ENCODE measurements at regions not wholly inside any gene's neighbourhood (a gene's known extent, or its start where the extent isn't known, plus 50 kb on each side); places are given as distances from the start of the nearest gene placed in this dataset.
A peak's percentile ranks its signal among the peaks of the same experiment; 100 is the strongest.

GRCh38 chr2:24434541-24434940 is 56.5 kb upstream of the NCOA1 start:
- Histone ChIP-seq H2AFZ (peak overlapping the region; percentile 12), H3K79me2 (no peaks in the 10 kb centered on the region), H3K27me3 (ENCODE audit: control insufficient read depth, insufficient read depth, low read length) (no peaks in the 10 kb centered on the region), H3K4me3 (ENCODE audit: low read depth, low read length) (no peak overlapping the region), H3K4me2 (ENCODE audit: low read length) (no peak overlapping the region), H3K36me3 (ENCODE audit: control insufficient read depth, insufficient read depth, low read length) (no peaks in the 10 kb centered on the region), H3K9me3 (ENCODE audit: control insufficient read depth, low read length) (no peaks in the 10 kb centered on the region), H3K27ac (no peak overlapping the region), H3K4me1 (peaks cover 4% of the 10 kb centered on the region), H3K9ac (no peak overlapping the region)
- no peak for TF ChIP-seq CTCF (IDR thresholded peaks at IDR 0.05)

DNA sequence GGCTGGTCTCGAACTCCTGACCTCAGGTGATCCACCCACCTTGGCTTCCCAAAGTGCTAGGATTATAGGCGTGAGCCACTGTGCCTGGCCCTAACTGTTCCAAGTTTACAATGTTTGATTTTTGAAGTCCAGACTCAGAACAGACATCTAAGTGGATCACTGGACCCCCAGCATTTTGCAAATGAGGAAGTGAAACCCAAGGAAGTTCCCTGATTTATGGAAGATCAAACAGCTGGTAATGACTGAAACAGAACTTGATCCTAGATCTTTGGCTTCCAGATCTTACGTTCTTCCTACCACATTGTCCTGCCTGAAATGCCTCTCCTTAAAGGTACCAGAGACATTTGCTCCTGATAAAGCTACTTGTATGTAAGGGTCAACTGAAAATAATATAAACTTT is 58.3 kb upstream of the NCOA1 start:
- no peak overlapping the region for H2AFZ ChIP-seq
- no peak overlapping the region for H3K27ac ChIP-seq
- no peaks in the 10 kb centered on the region for H3K36me3 ChIP-seq (ENCODE audit: control insufficient read depth, insufficient read depth, low read length)
- H3K4me3 ChIP-seq (ENCODE audit: low read depth, low read length) = no peak overlapping the region
- no peak overlapping the region for H3K4me2 ChIP-seq (ENCODE audit: low read length)
- H3K9me3 ChIP-seq (ENCODE audit: control insufficient read depth, low read length) = no peaks in the 10 kb centered on the region
- H3K79me2 ChIP-seq = no peaks in the 10 kb centered on the region
- no peak overlapping the region for H3K9ac ChIP-seq
- H3K4me1 ChIP-seq = peaks cover 4% of the 10 kb centered on the region
- TF ChIP-seq CTCF (IDR thresholded peaks at IDR 0.05) = no peak
- no peaks in the 10 kb centered on the region for H3K27me3 ChIP-seq (ENCODE audit: control insufficient read depth, insufficient read depth, low read length)

DNA sequence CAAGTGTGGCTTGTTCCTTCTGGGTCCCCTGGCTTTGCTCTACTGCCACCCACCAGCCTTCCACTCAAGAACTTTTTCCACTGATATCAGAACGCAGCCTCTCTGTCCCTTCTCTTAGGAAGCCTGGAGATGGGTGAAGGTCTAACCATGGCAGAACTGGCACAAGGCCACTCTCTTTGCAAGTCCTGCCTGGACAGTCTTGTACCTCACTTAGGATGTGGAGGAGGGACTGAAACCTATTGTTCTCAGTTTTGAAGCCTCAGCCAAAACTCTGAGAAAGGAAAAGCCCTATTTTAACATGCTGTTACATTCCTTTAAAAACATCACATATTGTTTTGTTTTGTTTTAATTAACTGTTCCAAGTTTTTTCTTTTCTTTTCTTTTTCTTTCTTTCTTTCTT is 58.9 kb upstream of the NCOA1 start:
- H2AFZ ChIP-seq = no peak overlapping the region
- peaks cover 4% of the 10 kb centered on the region for H3K4me1 ChIP-seq
- no peak for TF ChIP-seq CTCF (IDR thresholded peaks at IDR 0.05)
- no peaks in the 10 kb centered on the region for H3K36me3 ChIP-seq (ENCODE audit: control insufficient read depth, insufficient read depth, low read length)
- H3K9me3 ChIP-seq (ENCODE audit: control insufficient read depth, low read length) = no peaks in the 10 kb centered on the region
- no peak overlapping the region for H3K9ac ChIP-seq
- no peaks in the 10 kb centered on the region for H3K27me3 ChIP-seq (ENCODE audit: control insufficient read depth, insufficient read depth, low read length)
- no peaks in the 10 kb centered on the region for H3K79me2 ChIP-seq
- H3K4me2 ChIP-seq (ENCODE audit: low read length) = no peak overlapping the region
- H3K4me3 ChIP-seq (ENCODE audit: low read depth, low read length) = no peak overlapping the region
- H3K27ac ChIP-seq = no peak overlapping the region

- Histone ChIP-seq H3K9ac (no peak overlapping the region), H2AFZ (no peak overlapping the region), H3K27ac (no peak overlapping the region), H3K79me2 (no peaks in the 10 kb centered on the region), H3K27me3 (ENCODE audit: control insufficient read depth, insufficient read depth, low read length) (no peaks in the 10 kb centered on the region), H3K4me2 (ENCODE audit: low read length) (no peak overlapping the region), H3K9me3 (ENCODE audit: control insufficient read depth, low read length) (no peaks in the 10 kb centered on the region), H3K4me1 (no peaks in the 10 kb centered on the region), H3K36me3 (ENCODE audit: control insufficient read depth, insufficient read depth, low read length) (no peaks in the 10 kb centered on the region), H3K4me3 (ENCODE audit: low read depth, low read length) (no peak overlapping the region)
- no peak for TF ChIP-seq CTCF (IDR thresholded peaks at IDR 0.05)
Measured at GRCh38 chr2:24429197-24430074, 61.6 kb upstream of the NCOA1 start.

- Histone ChIP-seq H3K4me2 (ENCODE audit: low read length) (no peak overlapping the region), H3K9me3 (ENCODE audit: control insufficient read depth, low read length) (no peaks in the 10 kb centered on the region), H3K27me3 (ENCODE audit: control insufficient read depth, insufficient read depth, low read length) (no peaks in the 10 kb centered on the region), H3K4me1 (peaks cover 6% of the 10 kb centered on the region), H3K36me3 (ENCODE audit: control insufficient read depth, insufficient read depth, low read length) (no peaks in the 10 kb centered on the region), H3K79me2 (no peaks in the 10 kb centered on the region), H3K4me3 (ENCODE audit: low read depth, low read length) (no peak overlapping the region), H2AFZ (no peak overlapping the region), H3K27ac (no peak overlapping the region), H3K9ac (no peak overlapping the region)
- no peak for TF ChIP-seq CTCF (IDR thresholded peaks at IDR 0.05)
Measured at GRCh38 chr2:24424387-24424786, 64.1 kb upstream of the ITSN2 start.
